Activated CD4-positive, CD25-positive, alpha-beta regulatory T cell (primary cell): ENCODE measurements at regions not wholly inside any gene's neighbourhood (a gene's known extent, or its start where the extent isn't known, plus 50 kb on each side); places are given as distances from the start of the nearest gene placed in this dataset.

Source experiments
- DNase-seq, 4 experiments: peaks; one replicate each; lab custom pipeline; 2025; lab: John Stamatoyannopoulos, UW

GRCh38 chr4:81946996-81947395 is 426.8 kb downstream of the HNRNPD start:
- DNase-seq = no peak

GRCh38 chr4:81930506-81931238 is 443.1 kb downstream of the HNRNPD start:
- DNase-seq = no peak

- no peak for DNase-seq
These were observed 450.7 kb downstream of the HNRNPD start for GRCh38 chr4:81923140-81923539.

GRCh38 chr4:81922313-81922712 is 450.6 kb upstream of the RASGEF1B start:
- DNase-seq = no peak

- DNase-seq = no peak
These were observed 450.0 kb upstream of the RASGEF1B start for GRCh38 chr4:81921751-81922159.

- no peak for DNase-seq
These were observed 448.1 kb upstream of the RASGEF1B start for GRCh38 chr4:81919810-81920209.

- DNase-seq = no peak
These were observed 447.5 kb upstream of the RASGEF1B start for GRCh38 chr4:81919223-81919622.

GRCh38 chr4:81915430-81915829 is 443.7 kb upstream of the RASGEF1B start:
- DNase-seq = no peak

GRCh38 chr4:81914623-81915022 is 442.9 kb upstream of the RASGEF1B start:
- no peak for DNase-seq

- peak in 3 of 4 experiments; percentile 9 to 14 (median 10) for DNase-seq
These were observed 441.7 kb upstream of the RASGEF1B start for GRCh38 chr4:81913427-81913879.

- no peak for DNase-seq
These were observed 440.8 kb upstream of the RASGEF1B start for GRCh38 chr4:81912376-81913030.

- no peak for DNase-seq
These were observed 435.2 kb upstream of the RASGEF1B start for GRCh38 chr4:81906905-81907304.

GRCh38 chr4:81905971-81906370 is 434.3 kb upstream of the RASGEF1B start:
- no peak for DNase-seq

- no peak for DNase-seq
These were observed 432.4 kb upstream of the RASGEF1B start for GRCh38 chr4:81904121-81904520.

GRCh38 chr4:81903212-81903611 is 431.5 kb upstream of the RASGEF1B start:
- no peak for DNase-seq

GRCh38 chr4:81898862-81899504 is 427.3 kb upstream of the RASGEF1B start:
- no peak for DNase-seq

GRCh38 chr4:81896936-81897335 is 425.2 kb upstream of the RASGEF1B start:
- DNase-seq = no peak

- no peak for DNase-seq
These were observed 419.6 kb upstream of the RASGEF1B start for GRCh38 chr4:81891005-81891996.

GRCh38 chr4:81884986-81885385 is 413.3 kb upstream of the RASGEF1B start:
- no peak for DNase-seq

- DNase-seq = no peak
These were observed 412.1 kb upstream of the RASGEF1B start for GRCh38 chr4:81883530-81884450.

- no peak for DNase-seq
These were observed 411.3 kb upstream of the RASGEF1B start for GRCh38 chr4:81883004-81883403.
